K562 (cell line): ENCODE measurements at regions not wholly inside any gene's neighbourhood (a gene's known extent, or its start where the extent isn't known, plus 50 kb on each side); places are given as distances from the start of the nearest gene placed in this dataset.

Experiments used
- ATAC-seq: fragments of 200-7000 bp; cut with Tn5 transposase; 3 replicates; pipeline ENCODE4 v1.9.1; 2020; ENCODE audit warnings: moderate library complexity
- BruUV-seq: library from RNA; stranded (reverse); fragments of 400-500 nt; replicated peaks from 2 replicates; lab custom pipeline; 2021; lab: Mats Ljungman, UMichigan
- CTCF ChIA-PET: fragments of 300-600 bp; formaldehyde crosslinking; extraction: SDS; loops from one replicate; lab custom pipeline; 2021; ENCODE audit warnings: low intra/inter-chr PET ratio; lab: Yijun Ruan, JAX
- POLR2A ChIA-PET: fragments of 300-600, 350-650 bp; sonication (Branson Sonifier 250); formaldehyde crosslinking; extraction: SDS; loops from one replicate; lab custom pipeline; 2021; ENCODE audit warnings: antibody characterized with exemption, inconsistent platforms; lab: Yijun Ruan, JAX
- DNase-seq, 4 experiments: peaks; one replicate each; pipeline versions ENCODE4 v3.0.0 to v3.0.0-alpha.2; 2011 to 2018; ENCODE audit warnings: low spot score in 3 of 4, mixed read lengths in 3 of 4; ENCODE audit errors: extremely low read depth in 1 of 4
- FAIRE-seq: peaks from 2 replicates; lab custom pipeline; 2011; peaks lifted over from hg19 to GRCh38; lab: Jason Lieb, UNC
- H2AFZ ChIP-seq: 2 replicates; pipeline ENCODE4 v1.6.0; 2011; ENCODE audit warnings: low read depth, low read length, control low read depth, inconsistent platforms
- H3K27ac ChIP-seq: fragments of 200-600 bp; 3 replicates; pipeline ENCODE4 v1.8.0; 2011; ENCODE audit warnings: low read depth, mild to moderate bottlenecking, control low read depth, inconsistent platforms, low read length, moderate library complexity, mixed read lengths; ENCODE audit errors: extremely low read depth
- H3K27me3 ChIP-seq, 2 experiments: fragments of 300-600 bp in 1 of 2; 2 replicates in 1 of 2; 3 replicates in 1 of 2; pipeline versions ENCODE4 v1.6.0 to v1.8.0; 2011; ENCODE audit warnings: inconsistent platforms in 2 of 2, low read length in 2 of 2, mild to moderate bottlenecking in 1 of 2, mixed read lengths in 1 of 2, moderate library complexity in 1 of 2; ENCODE audit not compliant: control insufficient read depth in 2 of 2, insufficient read depth in 2 of 2
- H3K36me3 ChIP-seq: fragments of 300-600 bp; 3 replicates; pipeline ENCODE4 v1.8.0; 2011; ENCODE audit warnings: mild to moderate bottlenecking, low read length, inconsistent platforms; ENCODE audit not compliant: control insufficient read depth, insufficient read depth
- H3K4me1 ChIP-seq, 2 experiments: fragments of 200-600 bp in 1 of 2; replicated peaks in 1 of 2; 2 replicates in 1 of 2; 3 replicates in 1 of 2; pipeline versions ENCODE4 v1.5.1 to v1.8.0; 2011; ENCODE audit warnings: inconsistent platforms in 2 of 2, low read length in 2 of 2, mild to moderate bottlenecking in 1 of 2, mixed read lengths in 1 of 2, moderate library complexity in 1 of 2; ENCODE audit not compliant: control insufficient read depth in 2 of 2, insufficient read depth in 2 of 2
- H3K4me2 ChIP-seq: 2 replicates; pipeline ENCODE4 v1.6.1; 2011; ENCODE audit warnings: low read length, control low read depth, inconsistent platforms, mixed read lengths; ENCODE audit not compliant: insufficient read depth
- H3K4me3 ChIP-seq: fragments of 200-600 bp; sonication (generic), shearing (Covaris generic); 2 replicates; pipeline ENCODE4 v1.5.1; 2016; ENCODE audit warnings: control low read depth, inconsistent platforms
- H3K79me2 ChIP-seq: fragments of 200-600 bp; 3 replicates; pipeline ENCODE4 v1.8.0; 2011; ENCODE audit warnings: low read length, inconsistent platforms; ENCODE audit not compliant: control insufficient read depth, insufficient read depth
- H3K9ac ChIP-seq, 2 experiments: 2 replicates each; pipeline versions ENCODE4 v1.6.0 to v1.6.1; 2011; ENCODE audit warnings: low read depth in 2 of 2, low read length in 2 of 2, control low read depth in 1 of 2, inconsistent platforms in 1 of 2, mild to moderate bottlenecking in 1 of 2, mixed read lengths in 1 of 2; ENCODE audit not compliant: insufficient read depth in 1 of 2
- H3K9me1 ChIP-seq: one replicate; pipeline ENCODE4 v1.6.0; 2011; ENCODE audit warnings: inconsistent platforms, mild to moderate bottlenecking, low read length, moderate library complexity; ENCODE audit not compliant: control insufficient read depth, insufficient read depth
- H3K9me3 ChIP-seq: replicated peaks from 2 replicates; pipeline ENCODE4 v1.5.1; 2011; ENCODE audit warnings: low read depth, low read length, inconsistent platforms; ENCODE audit not compliant: control insufficient read depth, insufficient read depth
- H4K20me1 ChIP-seq: replicated peaks from 2 replicates; pipeline ENCODE4 v1.6.1; 2011; ENCODE audit warnings: low read length, inconsistent platforms, mixed read lengths; ENCODE audit not compliant: control insufficient read depth, insufficient read depth
- ARID1B ChIP-seq: fragments of 450-650 bp; IDR thresholded peaks from 2 replicates; pipeline ENCODE4 v1.6.1; 2016; ENCODE audit warnings: antibody characterized with exemption, mild to moderate bottlenecking, inconsistent platforms
- BCL6 ChIP-seq: fragments of 250-450 bp; sonication (Bioruptor Pico); IDR thresholded peaks from 2 replicates; pipeline ENCODE4 v1.4.0; 2020
- CREB3L1 ChIP-seq: fragments of 450-650 bp; IDR thresholded peaks from 2 replicates; pipeline ENCODE4 v1.6.1; 2014; ENCODE audit warnings: low read depth, mild to moderate bottlenecking, moderate library complexity, borderline replicate concordance
- NFE2L1 ChIP-seq: fragments of 450-650 bp; IDR thresholded peaks from 2 replicates; pipeline ENCODE4 v1.6.1; 2016; ENCODE audit warnings: missing genetic modification characterization, low read depth, mild to moderate bottlenecking, missing compliant biosample characterization, moderate library complexity, borderline replicate concordance
- OTX1 ChIP-seq: fragments of 450-650 bp; formaldehyde crosslinking; IDR thresholded peaks from 2 replicates; pipeline ENCODE4 v1.4.0; 2022; ENCODE audit warnings: mild to moderate bottlenecking
- RFX7 ChIP-seq: fragments of 250-450 bp; sonication (Bioruptor Pico); IDR thresholded peaks from 2 replicates; pipeline ENCODE4 v1.5.1; 2021; ENCODE audit warnings: mild to moderate bottlenecking
- SPI1 ChIP-seq: IDR thresholded peaks from 2 replicates; pipeline ENCODE4 v1.6.1; 2011; ENCODE audit warnings: low read depth, low read length, control low read depth, borderline replicate concordance
- TAF9B ChIP-seq: fragments of 450-650 bp; IDR thresholded peaks from 2 replicates; pipeline ENCODE4 v1.6.1; 2018; ENCODE audit warnings: mild to moderate bottlenecking; ENCODE audit not compliant: partially characterized antibody
- ZBTB34 ChIP-seq: fragments of 250-450 bp; sonication (Bioruptor Pico); IDR thresholded peaks from 2 replicates; pipeline ENCODE4 v1.8.0; 2021; ENCODE audit warnings: mild to moderate bottlenecking, moderate library complexity
- ZBTB8A ChIP-seq: fragments of 450-650 bp; IDR thresholded peaks from 2 replicates; pipeline ENCODE4 v1.6.1; 2018; ENCODE audit warnings: mild to moderate bottlenecking, moderate library complexity; ENCODE audit not compliant: partially characterized antibody
- ZNF324 ChIP-seq: fragments of 250-450 bp; sonication (Bioruptor Pico); IDR thresholded peaks from 2 replicates; pipeline ENCODE4 v1.4.0; 2020; ENCODE audit warnings: mild to moderate bottlenecking
- ZNF436 ChIP-seq: fragments of 250-450, 450-650 bp; sonication (Bioruptor Pico); formaldehyde crosslinking; IDR thresholded peaks from 2 replicates; pipeline ENCODE4 v1.7.0; 2020; ENCODE audit warnings: mild to moderate bottlenecking
- WGBS: fragments of 100-300 bp; shearing (Covaris generic); methylation state at CpG from one replicate; pipeline ENCODE4 v1.1.6; 2016; ENCODE audit warnings: low coverage, mixed read lengths; ENCODE audit not compliant: insufficient coverage; ENCODE audit errors: missing lambda C conversion rate; 5-methylcytosine and 5-hydroxymethylcytosine counted together
- in situ Hi-C: fragments of 300-500 bp; cut with MboI; formaldehyde crosslinking; loops from 4 replicates; pipeline ENCODE4 v1.15.0; 2018; ENCODE audit warnings: inconsistent platforms, mixed read lengths
- intact Hi-C: fragments of 100-400 bp; cut with micrococcal nuclease; formaldehyde crosslinking; loops from 2 replicates; pipeline ENCODE4 v1.14.2; 2022
- TF ChIP-seq, protein P1 (sequence below): fragments of 450-650 bp; IDR thresholded peaks from 2 replicates; pipeline ENCODE4 v1.6.1; 2017; ENCODE audit warnings: antibody characterized with exemption
- TF ChIP-seq, protein P2 (sequence below): fragments of 450-650 bp; formaldehyde crosslinking; IDR thresholded peaks from 2 replicates; pipeline ENCODE4 v1.4.0; 2020; ENCODE audit warnings: mild to moderate bottlenecking

DNA sequence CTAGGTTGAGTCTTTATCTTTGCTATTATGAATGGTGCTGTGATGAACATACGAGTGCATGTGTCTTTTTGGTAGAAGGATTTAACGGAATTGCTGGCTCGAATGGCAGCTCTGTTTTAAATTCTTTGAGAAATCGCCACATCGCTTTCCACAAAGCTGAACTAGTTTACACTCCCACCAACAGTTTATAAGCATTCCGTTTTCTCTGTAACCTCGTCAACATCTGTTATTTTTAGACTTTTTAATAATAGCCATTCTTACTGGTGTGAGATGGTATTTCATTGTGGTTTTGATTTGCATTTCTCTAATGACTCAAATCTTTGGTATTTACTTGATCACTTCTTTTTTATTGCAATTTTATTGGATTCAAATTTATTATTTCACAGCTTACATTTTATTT lies 117.4 kb upstream of the HDGFL1 start:
- Histone ChIP-seq H3K36me3 (no peaks in the 10 kb centered on the region), H3K9ac (no peak overlapping the region), H3K27ac (no peak overlapping the region), H2AFZ (no peak overlapping the region), H3K27me3 (no peaks in the 10 kb centered on the region), H3K9me3 (0 out of 2 replicates have a peak, but pooled peaks cover 2% of the 10 kb centered on the region), H3K9me1 (no peaks in the 10 kb centered on the region), H3K4me3 (no peak overlapping the region), H3K79me2 (no peaks in the 10 kb centered on the region), H4K20me1 (no peaks in the 10 kb centered on the region), H3K4me1 (no peaks in the 10 kb centered on the region), H3K4me2 (no peak overlapping the region)
- intact Hi-C loops (no loop called here), in situ Hi-C loops (no loop called here)
- no TSS peak for BruUV-seq
- ChIA-PET POLR2A (no interaction called here), CTCF (no interaction called here)
- TF ChIP-seq ZNF324 (CRISPR knock-in tag) (no peak), TAF9B (no peak), RFX7 (CRISPR knock-in tag) (no peak), BCL6 (CRISPR knock-in tag) (no peak), CREB3L1 (no peak), SPI1 (no peak), ZBTB8A (no peak), OTX1 (no peak), ZNF436 (no peak), ZBTB34 (CRISPR knock-in tag) (no peak), NFE2L1 (tag) (no peak), ARID1B (no peak)
- TF ChIP-seq, protein P1, sequence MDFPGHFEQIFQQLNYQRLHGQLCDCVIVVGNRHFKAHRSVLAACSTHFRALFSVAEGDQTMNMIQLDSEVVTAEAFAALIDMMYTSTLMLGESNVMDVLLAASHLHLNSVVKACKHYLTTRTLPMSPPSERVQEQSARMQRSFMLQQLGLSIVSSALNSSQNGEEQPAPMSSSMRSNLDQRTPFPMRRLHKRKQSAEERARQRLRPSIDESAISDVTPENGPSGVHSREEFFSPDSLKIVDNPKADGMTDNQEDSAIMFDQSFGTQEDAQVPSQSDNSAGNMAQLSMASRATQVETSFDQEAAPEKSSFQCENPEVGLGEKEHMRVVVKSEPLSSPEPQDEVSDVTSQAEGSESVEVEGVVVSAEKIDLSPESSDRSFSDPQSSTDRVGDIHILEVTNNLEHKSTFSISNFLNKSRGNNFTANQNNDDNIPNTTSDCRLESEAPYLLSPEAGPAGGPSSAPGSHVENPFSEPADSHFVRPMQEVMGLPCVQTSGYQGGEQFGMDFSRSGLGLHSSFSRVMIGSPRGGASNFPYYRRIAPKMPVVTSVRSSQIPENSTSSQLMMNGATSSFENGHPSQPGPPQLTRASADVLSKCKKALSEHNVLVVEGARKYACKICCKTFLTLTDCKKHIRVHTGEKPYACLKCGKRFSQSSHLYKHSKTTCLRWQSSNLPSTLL, result no peak
- TF ChIP-seq, protein P2, sequence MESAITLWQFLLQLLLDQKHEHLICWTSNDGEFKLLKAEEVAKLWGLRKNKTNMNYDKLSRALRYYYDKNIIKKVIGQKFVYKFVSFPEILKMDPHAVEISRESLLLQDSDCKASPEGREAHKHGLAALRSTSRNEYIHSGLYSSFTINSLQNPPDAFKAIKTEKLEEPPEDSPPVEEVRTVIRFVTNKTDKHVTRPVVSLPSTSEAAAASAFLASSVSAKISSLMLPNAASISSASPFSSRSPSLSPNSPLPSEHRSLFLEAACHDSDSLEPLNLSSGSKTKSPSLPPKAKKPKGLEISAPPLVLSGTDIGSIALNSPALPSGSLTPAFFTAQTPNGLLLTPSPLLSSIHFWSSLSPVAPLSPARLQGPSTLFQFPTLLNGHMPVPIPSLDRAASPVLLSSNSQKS, result no peak
- FAIRE-seq (no peak), DNase-seq (no peak), ATAC-seq (no peak)
- WGBS, result 0% methylated on average over 7 of the region's 7 CpGs
